ENCODE measurements at regions not wholly inside any gene's neighbourhood (a gene's known extent, or its start where the extent isn't known, plus 50 kb on each side); places are given as distances from the start of the nearest gene placed in this dataset.

DNA sequence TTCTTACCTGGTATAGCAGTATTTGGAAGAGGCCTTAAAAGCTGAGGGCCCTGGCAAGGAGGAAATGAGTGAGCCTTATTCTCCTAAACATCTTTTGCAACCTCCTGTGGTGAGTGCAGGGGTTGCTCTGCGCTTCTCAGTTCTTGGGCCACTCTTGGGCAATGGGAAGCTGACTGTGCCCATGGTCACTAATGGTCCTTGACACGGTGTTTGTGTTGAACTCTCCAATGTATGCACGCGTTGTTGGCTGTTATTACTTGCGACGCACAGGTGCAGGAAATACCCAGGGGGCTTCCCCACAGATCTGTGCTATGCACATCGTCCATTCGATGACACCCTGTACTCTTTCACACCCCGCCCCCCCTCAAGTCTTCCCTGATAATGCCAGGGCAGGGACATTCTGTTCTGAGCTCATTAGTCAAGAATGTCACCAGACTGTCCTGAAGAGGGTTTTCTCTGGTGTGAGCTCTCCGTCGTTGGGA, 79.7 kb downstream of the EDN1 start (continued):
- no peak for TF ChIP-seq ATF2 (IDR thresholded peaks at IDR 0.05; ENCODE audit: low read length)
- no peak for TF ChIP-seq BACH1 (IDR thresholded peaks at IDR 0.05; ENCODE audit: low read length)
- TF ChIP-seq MAFK (IDR thresholded peaks at IDR 0.05; ENCODE audit: low read depth, low read length): no peak
- TF ChIP-seq SP2 (IDR thresholded peaks at IDR 0.05; ENCODE audit: low read length): no peak
- no peak for TF ChIP-seq RAD21 (IDR thresholded peaks at IDR 0.05 in 1 of 2, conservative IDR thresholded peaks at IDR 0.05 in 1 of 2; ENCODE audit: low read depth in 2 of 2, low read length in 2 of 2)
- no peak for TF ChIP-seq CBX8 (IDR thresholded peaks at IDR 0.05; ENCODE audit: borderline replicate concordance, low read depth, low read length)

Data from H1 (cell line).